GM18499 (cell line): ENCODE measurements at regions not wholly inside any gene's neighbourhood (a gene's known extent, or its start where the extent isn't known, plus 50 kb on each side); places are given as distances from the start of the nearest gene placed in this dataset.

Experiments used
- ATAC-seq: cut with Tn5 transposase; IDR thresholded peaks from one replicate; pipeline ENCODE4 v1.9.1; 2021; ENCODE audit warnings: moderate number of reproducible peaks; ENCODE audit not compliant: insufficient read depth, unreplicated experiment

GRCh38 chr14:38788060-38788459 lies 315.0 kb downstream of the SEC23A start:
- no peak for ATAC-seq

DNA sequence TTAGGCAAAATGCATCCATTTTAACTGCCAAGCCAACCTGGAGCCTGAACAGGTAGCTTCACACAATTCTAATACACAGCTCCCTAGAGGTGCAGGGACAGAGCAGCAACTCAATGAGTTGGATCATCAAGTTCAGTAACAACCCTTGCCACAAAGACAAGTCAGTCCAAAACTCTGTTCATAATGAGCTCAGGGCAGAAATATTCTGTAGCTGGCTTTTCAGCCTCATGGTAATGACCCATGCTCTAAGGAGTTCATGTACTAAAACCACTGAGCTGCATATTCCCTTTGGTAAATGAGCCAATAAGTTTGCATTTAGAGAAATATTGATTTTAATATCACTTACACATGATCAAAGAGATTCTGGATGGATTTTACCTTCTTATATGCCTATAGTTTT lies 316.1 kb downstream of the SEC23A start:
- no peak for ATAC-seq

- no peak for ATAC-seq
These were observed 325.6 kb downstream of the SEC23A start for GRCh38 chr14:38777401-38777800.

- no peak for ATAC-seq
These were observed 327.0 kb downstream of the SEC23A start for GRCh38 chr14:38775986-38776385.

- ATAC-seq: no peak
These were observed 328.9 kb downstream of the SEC23A start for GRCh38 chr14:38774162-38774561.

DNA sequence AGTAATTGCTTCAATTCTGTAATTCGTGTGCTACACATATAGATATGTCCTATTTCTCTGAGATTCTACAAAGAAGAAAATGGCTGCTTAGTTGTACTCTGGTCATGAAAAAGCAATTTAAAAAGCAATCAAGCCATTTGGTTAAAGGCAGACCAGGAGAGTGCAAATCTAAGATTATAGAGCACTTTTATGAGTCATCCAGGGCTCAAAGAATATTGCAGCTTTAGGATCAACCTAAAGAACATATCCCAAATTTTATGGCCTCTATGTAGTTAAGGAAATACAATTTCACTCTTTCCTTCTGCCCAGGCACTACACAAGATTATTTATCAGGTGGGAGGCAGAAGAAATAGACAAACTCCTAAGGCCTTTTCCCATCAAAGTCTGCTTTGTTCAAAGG lies 332.8 kb downstream of the SEC23A start:
- no peak for ATAC-seq

DNA sequence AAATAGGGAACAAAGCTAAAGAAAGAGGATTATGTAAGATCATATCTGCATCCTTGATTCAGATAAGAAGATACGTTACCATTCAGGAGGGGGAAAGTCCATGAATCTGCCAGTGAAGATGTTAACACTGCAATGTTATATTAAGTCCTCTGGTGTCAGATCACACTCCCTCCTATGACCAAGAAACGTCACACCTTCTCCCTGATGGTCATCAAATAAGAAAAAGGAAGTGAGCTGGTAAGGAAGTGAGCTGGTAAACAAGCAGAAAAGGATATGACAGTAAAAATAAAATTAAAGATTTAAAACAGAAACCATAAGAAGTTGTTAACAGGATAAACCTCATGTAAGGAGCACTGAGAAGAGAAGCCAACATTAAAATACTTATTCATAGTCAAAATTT lies 340.2 kb downstream of the SEC23A start:
- no peak for ATAC-seq

GRCh38 chr14:38762426-38762825 lies 340.6 kb downstream of the SEC23A start:
- no peak for ATAC-seq

DNA sequence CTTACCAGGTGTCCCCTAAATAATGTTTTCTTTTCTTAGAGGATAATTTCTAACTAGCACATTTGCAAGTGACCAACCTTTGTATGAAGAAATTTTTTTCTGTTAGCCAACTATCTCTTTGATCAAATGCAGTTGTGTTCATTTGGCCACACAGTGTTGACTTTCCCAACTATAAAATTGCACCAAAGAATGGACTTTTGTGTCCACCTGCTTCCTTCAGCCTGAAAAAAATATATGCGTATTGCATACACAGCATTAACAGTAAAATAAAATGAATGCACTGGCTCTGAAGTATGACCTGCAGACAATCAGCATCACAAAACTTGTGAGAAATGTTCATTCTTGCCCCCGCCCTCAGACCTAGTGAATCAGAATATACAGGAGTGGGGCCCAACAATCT lies 342.0 kb downstream of the SEC23A start:
- no peak for ATAC-seq

DNA sequence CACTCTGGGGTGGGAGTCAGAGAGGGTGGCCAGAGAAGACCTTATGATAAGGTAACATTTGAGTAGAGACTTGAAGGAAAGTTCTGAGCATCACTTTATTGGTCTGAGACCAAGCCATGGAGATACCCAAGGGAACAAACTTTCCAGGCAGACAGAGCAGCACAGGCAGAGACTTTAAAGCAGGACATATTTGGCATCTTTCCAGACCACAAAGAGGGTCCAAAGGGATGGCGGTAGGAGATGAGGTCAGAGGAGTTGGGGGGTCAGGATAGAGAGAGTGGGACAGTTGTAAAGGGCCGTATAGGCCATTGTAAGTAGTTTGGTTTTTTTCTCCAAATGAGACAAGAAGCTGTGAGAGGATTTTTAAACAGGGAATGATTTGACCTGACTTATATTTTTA lies 344.4 kb downstream of the SEC23A start:
- no peak for ATAC-seq

DNA sequence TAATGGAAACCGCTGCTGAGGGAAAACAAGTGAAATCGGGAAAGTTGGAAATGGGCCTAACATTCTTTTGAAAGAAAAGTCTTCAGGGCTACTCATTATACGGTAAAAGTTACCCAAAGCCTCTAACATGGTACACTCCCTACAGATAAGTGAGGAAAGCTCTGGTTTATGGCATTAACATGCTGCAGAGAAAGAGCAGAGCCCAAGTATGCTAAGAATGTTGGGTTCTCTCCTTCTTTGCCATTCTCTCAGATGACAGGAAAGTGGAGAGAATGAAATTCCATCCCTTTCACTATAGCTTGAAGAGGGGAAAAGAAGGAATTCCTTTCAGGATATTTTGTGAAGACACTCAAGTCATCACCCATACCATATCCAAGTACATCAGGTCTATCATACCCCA lies 348.0 kb downstream of the SEC23A start:
- ATAC-seq: no peak

DNA sequence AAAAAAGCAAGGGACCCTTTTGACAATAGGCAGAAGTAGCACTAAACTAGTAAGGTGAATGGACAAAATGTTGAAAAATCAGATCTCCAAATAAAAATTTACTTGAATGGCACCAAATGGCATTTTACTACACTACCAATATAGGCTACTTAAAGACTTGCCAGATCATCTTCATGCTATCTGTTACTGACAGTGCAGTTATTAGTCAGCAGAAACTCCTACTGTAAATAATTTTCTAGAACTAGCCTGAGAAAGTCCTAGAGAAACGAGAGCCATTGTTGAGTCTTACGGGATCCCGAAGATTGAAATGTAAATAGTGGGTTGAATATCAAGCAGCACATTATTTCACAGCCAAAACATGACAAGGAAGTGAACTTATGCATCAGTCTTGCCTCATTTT lies 350.3 kb downstream of the SEC23A start:
- no peak for ATAC-seq

DNA sequence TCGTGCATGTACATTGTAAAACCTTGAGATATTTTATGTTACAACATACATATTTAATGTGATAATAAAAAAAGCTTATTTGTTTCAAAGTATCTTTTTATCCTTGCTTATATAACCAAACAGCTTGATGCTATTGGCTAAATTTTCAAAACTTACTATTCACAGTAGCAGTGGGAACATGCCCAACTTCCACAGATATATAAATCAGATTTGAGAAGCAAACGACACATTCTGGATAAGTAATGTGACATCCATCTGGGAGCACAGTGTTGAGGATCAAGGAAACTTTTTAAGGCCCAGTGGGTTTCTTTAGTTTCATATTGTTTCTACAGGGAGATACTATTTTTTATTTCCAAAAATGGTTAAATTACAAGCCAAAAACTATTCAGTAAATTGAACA lies 350.7 kb downstream of the SEC23A start:
- no peak for ATAC-seq

- ATAC-seq: no peak
These were observed 351.6 kb downstream of the SEC23A start for GRCh38 chr14:38751459-38751858.

DNA sequence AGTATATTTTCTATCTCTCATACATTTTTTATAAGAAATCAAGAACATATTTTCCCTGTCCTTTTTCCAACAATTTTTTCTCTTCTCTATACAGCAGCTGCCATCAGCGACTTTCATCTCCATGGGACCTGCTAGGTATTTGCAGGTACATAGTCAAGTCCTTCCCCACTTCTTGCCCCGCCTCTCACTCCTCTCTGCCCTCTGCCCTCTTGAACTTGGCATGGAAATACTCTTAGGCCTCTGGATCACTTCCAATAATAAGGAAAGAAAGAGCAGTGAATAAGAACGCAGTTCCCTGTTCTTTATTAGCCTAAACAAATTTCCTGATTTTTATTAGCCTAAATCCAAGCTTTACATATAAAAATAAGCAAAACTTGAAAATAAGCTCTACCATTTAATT lies 353.1 kb downstream of the SEC23A start:
- no peak for ATAC-seq

- no peak for ATAC-seq
These were observed 357.2 kb downstream of the SEC23A start for GRCh38 chr14:38745861-38746260.

- ATAC-seq: no peak
These were observed 359.0 kb downstream of the SEC23A start for GRCh38 chr14:38743966-38744584.

DNA sequence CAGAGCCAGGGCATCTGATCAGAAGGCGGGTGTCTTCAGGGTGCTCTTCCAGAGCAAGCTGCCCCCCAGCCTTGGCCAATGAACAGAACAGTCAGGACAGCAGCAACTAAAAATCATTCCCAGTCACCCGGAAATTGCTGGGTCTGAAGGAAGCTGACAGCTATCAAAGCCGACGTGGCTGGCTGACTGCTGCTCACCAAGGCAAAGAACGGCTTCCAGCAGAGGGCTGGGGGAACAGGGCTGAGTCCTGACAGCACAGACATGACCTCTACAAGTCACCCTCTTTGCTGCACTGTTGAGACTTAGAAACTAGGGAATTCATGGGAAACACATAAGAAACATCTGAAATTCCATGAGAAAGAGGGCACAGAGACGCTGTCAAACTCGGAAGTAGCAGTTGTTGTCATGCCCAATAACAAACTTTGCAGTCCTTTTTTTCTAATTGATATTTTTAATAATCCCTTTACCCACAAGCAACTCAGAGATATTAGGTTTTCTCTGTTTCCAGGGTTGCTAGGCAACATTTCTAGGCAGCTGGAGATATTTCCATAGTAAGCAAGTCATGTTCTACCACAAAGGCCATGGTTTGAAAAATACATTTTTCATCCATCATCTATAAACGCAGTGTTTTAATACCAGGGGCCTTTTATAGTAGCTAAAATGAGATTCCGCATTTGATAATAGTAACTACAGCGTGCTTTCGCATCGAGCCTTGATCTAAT lies 365.2 kb downstream of the SEC23A start:
- no peak for ATAC-seq

DNA sequence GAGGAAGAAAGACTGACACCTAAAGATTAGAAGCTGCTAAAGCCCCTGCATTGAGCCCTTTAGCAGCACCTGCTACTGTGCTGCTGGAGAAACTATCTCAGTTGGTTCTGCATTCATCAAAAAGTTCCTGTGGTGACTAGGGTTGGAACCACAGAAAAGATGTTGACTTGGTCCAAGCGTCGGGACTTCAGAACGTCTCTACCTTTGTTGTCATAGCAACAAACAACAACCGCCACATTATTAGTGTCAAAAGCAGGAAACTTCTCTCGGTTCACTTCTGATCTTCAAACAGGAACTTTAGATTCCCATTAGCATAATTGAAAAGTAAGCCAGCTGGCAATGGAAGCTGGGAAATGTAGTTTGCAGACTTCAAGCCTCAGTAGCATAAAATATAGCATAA lies 368.0 kb downstream of the SEC23A start:
- no peak for ATAC-seq

GRCh38 chr14:38731962-38732361 lies 371.1 kb downstream of the SEC23A start:
- no peak for ATAC-seq

DNA sequence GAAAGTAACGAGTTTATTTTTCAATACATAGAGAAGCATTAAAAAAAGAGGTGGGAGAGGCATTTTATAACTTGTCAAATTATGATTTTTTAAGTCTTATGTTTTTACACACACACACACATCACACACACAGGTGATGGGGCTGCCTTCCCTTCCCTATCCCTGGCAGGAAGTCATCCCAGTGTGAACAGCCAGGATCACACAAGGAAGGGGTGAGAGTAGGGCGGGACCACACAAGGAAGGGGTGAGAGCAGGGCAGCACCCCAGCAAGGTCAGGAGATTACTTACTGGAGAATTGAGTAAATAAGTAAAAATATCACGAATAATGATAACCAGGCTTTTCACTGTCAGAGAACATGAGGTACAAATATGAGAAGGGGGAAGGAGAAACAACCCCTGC lies 372.6 kb downstream of the SEC23A start:
- no peak for ATAC-seq

DNA sequence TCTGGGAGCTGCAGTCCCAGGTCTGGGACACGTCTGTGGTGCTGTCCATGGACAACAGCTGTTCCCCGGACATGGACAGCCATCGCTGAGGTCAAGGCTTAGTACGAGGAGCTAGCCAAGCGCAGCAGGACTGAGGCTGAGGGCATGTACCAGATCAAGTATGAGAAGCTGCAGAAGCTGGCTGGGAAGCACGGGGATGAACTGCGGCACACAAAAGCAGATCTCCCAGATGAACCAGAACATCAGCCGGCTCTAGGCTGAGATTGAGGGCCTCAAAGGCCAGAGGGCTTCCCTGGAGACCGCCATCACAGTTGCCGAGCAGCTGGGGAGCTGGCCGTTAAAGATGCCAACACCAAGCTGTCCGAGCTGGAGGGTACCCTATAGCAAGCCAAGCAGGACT lies 375.3 kb downstream of the SEC23A start:
- no peak for ATAC-seq
